ENCODE measurements at regions not wholly inside any gene's neighbourhood (a gene's known extent, or its start where the extent isn't known, plus 50 kb on each side); places are given as distances from the start of the nearest gene placed in this dataset.

DNA sequence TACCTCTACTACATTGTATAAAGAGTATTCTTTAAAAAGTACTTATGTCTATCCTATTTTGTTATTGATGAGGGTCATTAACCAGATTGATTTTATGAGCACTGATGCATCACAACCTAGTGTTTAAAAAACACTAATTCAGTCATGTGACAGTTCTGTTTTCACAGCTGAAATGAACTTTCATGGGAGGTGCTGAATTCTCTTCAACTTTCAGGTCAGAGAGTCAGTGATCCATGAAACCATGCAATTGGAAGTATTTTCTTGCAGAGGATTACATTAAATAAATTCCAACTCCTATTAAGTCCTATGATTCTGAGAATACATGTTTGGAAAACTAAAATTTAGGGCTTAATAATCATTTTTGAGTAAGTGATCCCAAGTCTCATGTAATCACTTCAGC, 889.4 kb downstream of the KCNA4 start:
- TF ChIP-seq ZNF138 (tag by site-specific recombination; IDR thresholded peaks at IDR 0.05; ENCODE audit: borderline replicate concordance) (no peak), ZNF121 (tag by site-specific recombination; IDR thresholded peaks at IDR 0.05) (no peak), ZBTB21 (tag by site-specific recombination; IDR thresholded peaks at IDR 0.05) (no peak), HOXA7 (CRISPR knock-in tag; IDR thresholded peaks at IDR 0.05; ENCODE audit: borderline replicate concordance) (no peak), ZNF311 (tag by site-specific recombination; IDR thresholded peaks at IDR 0.05; ENCODE audit: borderline replicate concordance) (no peak), ZNF146 (tag by site-specific recombination; IDR thresholded peaks at IDR 0.05) (no peak), ZNF658 (tag by site-specific recombination; IDR thresholded peaks at IDR 0.05) (no peak)
- TF ChIP-seq, protein P1, sequence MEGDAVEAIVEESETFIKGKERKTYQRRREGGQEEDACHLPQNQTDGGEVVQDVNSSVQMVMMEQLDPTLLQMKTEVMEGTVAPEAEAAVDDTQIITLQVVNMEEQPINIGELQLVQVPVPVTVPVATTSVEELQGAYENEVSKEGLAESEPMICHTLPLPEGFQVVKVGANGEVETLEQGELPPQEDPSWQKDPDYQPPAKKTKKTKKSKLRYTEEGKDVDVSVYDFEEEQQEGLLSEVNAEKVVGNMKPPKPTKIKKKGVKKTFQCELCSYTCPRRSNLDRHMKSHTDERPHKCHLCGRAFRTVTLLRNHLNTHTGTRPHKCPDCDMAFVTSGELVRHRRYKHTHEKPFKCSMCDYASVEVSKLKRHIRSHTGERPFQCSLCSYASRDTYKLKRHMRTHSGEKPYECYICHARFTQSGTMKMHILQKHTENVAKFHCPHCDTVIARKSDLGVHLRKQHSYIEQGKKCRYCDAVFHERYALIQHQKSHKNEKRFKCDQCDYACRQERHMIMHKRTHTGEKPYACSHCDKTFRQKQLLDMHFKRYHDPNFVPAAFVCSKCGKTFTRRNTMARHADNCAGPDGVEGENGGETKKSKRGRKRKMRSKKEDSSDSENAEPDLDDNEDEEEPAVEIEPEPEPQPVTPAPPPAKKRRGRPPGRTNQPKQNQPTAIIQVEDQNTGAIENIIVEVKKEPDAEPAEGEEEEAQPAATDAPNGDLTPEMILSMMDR (tag by site-specific recombination; IDR thresholded peaks at IDR 0.05) = no peak
